ENCODE measurements at regions not wholly inside any gene's neighbourhood (a gene's known extent, or its start where the extent isn't known, plus 50 kb on each side); places are given as distances from the start of the nearest gene placed in this dataset.

DNA sequence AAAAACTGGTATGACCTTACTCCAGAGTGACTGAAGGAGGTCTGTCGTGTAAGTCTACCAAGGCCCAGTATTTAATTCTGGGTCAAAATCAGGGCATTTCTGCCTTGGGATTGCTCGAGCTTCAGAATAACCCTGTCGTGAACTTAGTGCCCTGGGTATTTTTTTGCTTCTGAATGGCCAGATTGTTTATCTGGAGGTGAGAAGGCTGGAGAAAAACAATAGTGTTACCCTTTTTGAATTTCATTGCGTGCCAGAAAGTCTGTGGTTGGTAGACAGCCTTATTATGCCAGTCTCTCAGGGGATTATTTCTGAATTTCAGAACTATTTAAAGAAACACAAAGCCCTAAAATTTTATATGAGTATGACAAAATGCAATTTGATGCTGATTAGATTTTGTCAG lies 323.4 kb downstream of the CSNK1G3 start:
- POLR2A ChIA-PET, result no interaction called here
- H3K27ac Mint-ChIP-seq, result no peak overlapping the region
- no peak overlapping the region for H3K4me3 Mint-ChIP-seq
- no peaks in the 10 kb centered on the region for H3K9me3 Mint-ChIP-seq
- peaks cover 1% of the 10 kb centered on the region for H3K27me3 Mint-ChIP-seq
- no peaks in the 10 kb centered on the region for H3K4me1 Mint-ChIP-seq
- H3K36me3 Mint-ChIP-seq (ENCODE audit: low read depth), result no peaks in the 10 kb centered on the region
- DNase-seq, result no peak
- CTCF ChIA-PET, result no interaction called here

- H3K4me1 Mint-ChIP-seq, result no peaks in the 10 kb centered on the region
- no peak overlapping the region for H3K27ac Mint-ChIP-seq
- DNase-seq, result no peak
- H3K4me3 Mint-ChIP-seq, result no peak overlapping the region
- H3K36me3 Mint-ChIP-seq (ENCODE audit: low read depth), result no peaks in the 10 kb centered on the region
- ChIA-PET CTCF (no interaction called here), POLR2A (no interaction called here)
- no peaks in the 10 kb centered on the region for H3K27me3 Mint-ChIP-seq
- no peaks in the 10 kb centered on the region for H3K9me3 Mint-ChIP-seq
These were observed 318.6 kb downstream of the CSNK1G3 start for GRCh38 chr5:123830575-123830974.

GRCh38 chr5:123827811-123828210 lies 315.8 kb downstream of the CSNK1G3 start:
- CTCF ChIA-PET, result no interaction called here
- Mint-ChIP-seq H3K27ac (no peak overlapping the region), H3K27me3 (no peaks in the 10 kb centered on the region), H3K36me3 (ENCODE audit: low read depth) (no peaks in the 10 kb centered on the region), H3K9me3 (no peaks in the 10 kb centered on the region), H3K4me3 (no peak overlapping the region), H3K4me1 (no peaks in the 10 kb centered on the region)
- POLR2A ChIA-PET, result no interaction called here
- no peak for DNase-seq

DNA sequence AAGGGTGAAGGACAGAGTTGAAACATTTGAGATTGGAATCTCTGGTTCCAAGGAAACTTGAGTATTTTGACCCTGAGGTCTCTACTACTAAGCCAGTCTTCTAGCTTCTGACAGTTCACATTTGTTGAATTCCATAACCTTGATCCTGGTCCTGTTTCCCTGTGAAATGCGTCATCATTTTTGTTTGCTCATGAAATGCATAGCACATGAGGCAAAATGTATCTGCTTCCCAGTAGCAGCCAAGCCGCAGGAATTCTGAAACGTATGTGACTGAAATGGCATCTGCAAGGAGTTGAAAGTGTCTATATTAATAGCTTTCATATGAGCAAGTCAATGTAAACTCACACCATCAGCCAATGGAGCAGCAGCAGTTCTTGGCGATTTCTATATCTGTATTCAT lies 307.9 kb downstream of the CSNK1G3 start:
- CTCF ChIA-PET, result no interaction called here

DNA sequence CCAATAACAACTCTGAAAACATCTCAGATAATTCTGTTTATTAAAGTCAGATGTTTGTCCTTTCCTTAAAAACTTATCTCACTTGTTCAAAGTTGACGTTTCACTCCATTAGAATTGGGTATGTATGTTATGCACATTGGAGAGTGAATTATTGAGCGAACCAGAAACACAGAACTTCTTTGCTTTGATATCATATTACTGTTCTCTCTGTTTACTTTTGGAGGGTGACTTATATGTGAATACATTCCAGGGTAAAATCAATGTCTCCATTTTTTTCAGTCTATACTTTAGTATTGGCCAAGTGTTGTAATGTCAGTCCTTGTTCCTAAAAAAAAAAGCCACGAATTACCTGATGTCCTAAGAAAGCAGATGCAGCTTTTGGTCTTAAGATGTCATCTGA lies 307.4 kb downstream of the CSNK1G3 start:
- Mint-ChIP-seq H3K4me1 (no peaks in the 10 kb centered on the region), H3K36me3 (ENCODE audit: low read depth) (no peaks in the 10 kb centered on the region), H3K9me3 (no peaks in the 10 kb centered on the region), H3K4me3 (no peak overlapping the region), H3K27me3 (no peaks in the 10 kb centered on the region), H3K27ac (no peak overlapping the region)
- ChIA-PET CTCF (no interaction called here), POLR2A (no interaction called here)
- DNase-seq, result no peak

More for the DNA sequence above, 307.9 kb downstream of the CSNK1G3 start:
- Mint-ChIP-seq H3K27ac (no peak overlapping the region), H3K9me3 (no peaks in the 10 kb centered on the region), H3K27me3 (no peaks in the 10 kb centered on the region), H3K4me1 (no peaks in the 10 kb centered on the region), H3K36me3 (ENCODE audit: low read depth) (no peaks in the 10 kb centered on the region), H3K4me3 (no peak overlapping the region)
- POLR2A ChIA-PET, result no interaction called here
- no peak for DNase-seq

- no peak for DNase-seq
- CTCF ChIA-PET, result no interaction called here
- POLR2A ChIA-PET, result no interaction called here
These were observed 305.3 kb downstream of the CSNK1G3 start for GRCh38 chr5:123817267-123817666.

GRCh38 chr5:123814801-123815470 lies 303.0 kb downstream of the CSNK1G3 start:
- no peak for DNase-seq
- no peak overlapping the region for H3K4me3 Mint-ChIP-seq
- ChIA-PET POLR2A (interaction anchor here (1.1 kb wide), 1 partner anchor 13 kb away, joined by 3 read pairs; no protein-coding TSS in a partner anchor), CTCF (no interaction called here)
- no peaks in the 10 kb centered on the region for H3K4me1 Mint-ChIP-seq
- H3K27ac Mint-ChIP-seq, result no peak overlapping the region
- H3K36me3 Mint-ChIP-seq (ENCODE audit: low read depth), result no peaks in the 10 kb centered on the region
- H3K27me3 Mint-ChIP-seq, result no peaks in the 10 kb centered on the region
- H3K9me3 Mint-ChIP-seq, result no peaks in the 10 kb centered on the region

More at GRCh38 chr5:123817267-123817666, 305.3 kb downstream of the CSNK1G3 start:
- H3K27me3 Mint-ChIP-seq, result no peaks in the 10 kb centered on the region
- H3K4me1 Mint-ChIP-seq, result no peaks in the 10 kb centered on the region
- H3K9me3 Mint-ChIP-seq, result no peaks in the 10 kb centered on the region
- no peaks in the 10 kb centered on the region for H3K36me3 Mint-ChIP-seq (ENCODE audit: low read depth)
- no peak overlapping the region for H3K27ac Mint-ChIP-seq
- no peak overlapping the region for H3K4me3 Mint-ChIP-seq

DNA sequence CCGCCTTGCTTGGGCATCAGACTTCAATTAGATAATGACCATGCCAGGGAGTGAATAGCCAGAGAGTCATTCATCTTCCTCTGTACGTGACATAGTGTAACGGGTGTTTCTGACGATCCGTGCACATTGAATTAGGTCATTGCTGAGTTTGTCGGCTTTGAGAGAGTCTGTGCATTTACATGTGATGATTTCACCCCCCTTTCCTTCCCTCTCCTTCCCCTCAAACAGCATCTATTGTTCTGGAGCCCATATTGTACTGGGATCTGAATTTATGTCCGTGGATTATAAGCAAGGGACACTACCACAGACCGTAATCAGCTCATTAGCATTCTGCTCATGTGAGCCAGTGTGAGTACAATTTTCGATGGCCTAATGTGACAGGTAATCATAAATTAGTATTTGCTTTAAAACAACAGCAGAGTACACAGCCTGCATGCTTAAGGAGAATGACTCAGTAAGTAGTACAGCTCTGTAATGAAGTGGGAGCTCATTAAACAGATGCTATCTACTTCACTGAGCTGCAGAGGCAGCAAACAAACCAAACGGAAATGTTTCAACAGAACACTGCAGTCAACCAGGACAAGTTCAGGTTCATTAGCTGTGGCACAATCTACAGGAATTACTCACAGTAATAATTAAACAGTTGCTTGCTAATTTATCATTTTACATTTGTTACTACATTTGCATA lies 302.1 kb downstream of the CSNK1G3 start:
- CTCF ChIA-PET, result no interaction called here
- Mint-ChIP-seq H3K4me1 (no peaks in the 10 kb centered on the region), H3K27me3 (no peaks in the 10 kb centered on the region), H3K36me3 (ENCODE audit: low read depth) (no peaks in the 10 kb centered on the region), H3K4me3 (no peak overlapping the region), H3K27ac (no peak overlapping the region), H3K9me3 (no peaks in the 10 kb centered on the region)
- no peak for DNase-seq
- POLR2A ChIA-PET, result interaction anchor here (1.1 kb wide), 1 partner anchor 12 kb away, joined by 3 read pairs; no protein-coding TSS in a partner anchor

DNA sequence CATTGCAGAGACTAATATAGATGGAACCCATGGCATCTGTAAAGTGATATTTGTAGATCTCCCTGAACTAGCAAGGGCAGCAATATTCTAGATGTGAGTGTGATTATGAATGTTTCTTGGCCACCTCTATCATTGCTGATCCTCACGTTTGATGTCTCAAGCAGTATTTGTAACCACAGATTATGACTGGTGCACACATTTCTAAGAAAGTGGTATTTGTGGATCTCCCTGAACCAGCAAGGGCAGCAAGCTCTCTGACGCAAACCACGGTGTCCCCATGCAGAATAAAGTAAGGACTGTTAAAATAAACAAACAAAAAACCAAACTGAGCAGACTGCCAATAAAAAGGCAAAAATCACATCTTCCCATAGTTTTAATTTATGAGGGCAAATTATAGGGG lies 301.3 kb downstream of the CSNK1G3 start:
- no peaks in the 10 kb centered on the region for H3K9me3 Mint-ChIP-seq
- ChIA-PET POLR2A (no interaction called here), CTCF (no interaction called here)
- H3K36me3 Mint-ChIP-seq (ENCODE audit: low read depth), result no peaks in the 10 kb centered on the region
- no peaks in the 10 kb centered on the region for H3K27me3 Mint-ChIP-seq
- no peak overlapping the region for H3K27ac Mint-ChIP-seq
- no peak for DNase-seq
- no peak overlapping the region for H3K4me3 Mint-ChIP-seq
- H3K4me1 Mint-ChIP-seq, result no peaks in the 10 kb centered on the region

GRCh38 chr5:123811831-123812230 lies 299.9 kb downstream of the CSNK1G3 start:
- no peak for DNase-seq
- Mint-ChIP-seq H3K9me3 (no peaks in the 10 kb centered on the region), H3K27ac (no peak overlapping the region), H3K4me3 (no peak overlapping the region), H3K4me1 (no peaks in the 10 kb centered on the region), H3K36me3 (ENCODE audit: low read depth) (no peaks in the 10 kb centered on the region), H3K27me3 (no peaks in the 10 kb centered on the region)
- CTCF ChIA-PET, result no interaction called here
- POLR2A ChIA-PET, result no interaction called here

GRCh38 chr5:123810746-123811340 lies 298.9 kb downstream of the CSNK1G3 start:
- POLR2A ChIA-PET, result no interaction called here
- CTCF ChIA-PET, result no interaction called here
- no peak overlapping the region for H3K4me3 Mint-ChIP-seq
- H3K36me3 Mint-ChIP-seq (ENCODE audit: low read depth), result no peaks in the 10 kb centered on the region
- H3K9me3 Mint-ChIP-seq, result no peaks in the 10 kb centered on the region
- H3K27ac Mint-ChIP-seq, result no peak overlapping the region
- no peaks in the 10 kb centered on the region for H3K27me3 Mint-ChIP-seq
- no peaks in the 10 kb centered on the region for H3K4me1 Mint-ChIP-seq
- DNase-seq, result no peak

- no peaks in the 10 kb centered on the region for H3K4me1 Mint-ChIP-seq
- H3K4me3 Mint-ChIP-seq, result no peak overlapping the region
- POLR2A ChIA-PET, result no interaction called here
- no peak for DNase-seq
- no peaks in the 10 kb centered on the region for H3K36me3 Mint-ChIP-seq (ENCODE audit: low read depth)
- no peaks in the 10 kb centered on the region for H3K9me3 Mint-ChIP-seq
- H3K27ac Mint-ChIP-seq, result no peak overlapping the region
- CTCF ChIA-PET, result no interaction called here
- H3K27me3 Mint-ChIP-seq, result no peaks in the 10 kb centered on the region
These were observed 298.3 kb downstream of the CSNK1G3 start for GRCh38 chr5:123810253-123810652.

- Mint-ChIP-seq H3K27ac (no peak overlapping the region), H3K4me3 (no peak overlapping the region), H3K9me3 (no peaks in the 10 kb centered on the region), H3K27me3 (no peaks in the 10 kb centered on the region), H3K4me1 (no peaks in the 10 kb centered on the region), H3K36me3 (ENCODE audit: low read depth) (no peaks in the 10 kb centered on the region)
- POLR2A ChIA-PET, result no interaction called here
- no peak for DNase-seq
- CTCF ChIA-PET, result no interaction called here
These were observed 297.7 kb downstream of the CSNK1G3 start for GRCh38 chr5:123809594-123810221.
